ENCODE measurements at regions not wholly inside any gene's neighbourhood (a gene's known extent, or its start where the extent isn't known, plus 50 kb on each side); places are given as distances from the start of the nearest gene placed in this dataset.
"Not testable (repeated sequence)": the region's sequence is repeated elsewhere in the genome, so short reads cannot be mapped to it uniquely, and the experiment has no call there.

- DNase-seq, result no peak
These were observed 136.8 kb upstream of the TBX3 start for GRCh38 chr12:114820796-114821195.

- DNase-seq, result no peak
These were observed 133.8 kb upstream of the TBX3 start for GRCh38 chr12:114817571-114818425.

- DNase-seq, result no peak
These were observed 131.2 kb upstream of the TBX3 start for GRCh38 chr12:114815026-114815795.

GRCh38 chr12:114812858-114813761 lies 129.1 kb upstream of the TBX3 start:
- DNase-seq, result no peak

GRCh38 chr12:114812384-114812783 lies 128.4 kb upstream of the TBX3 start:
- DNase-seq, result no peak

GRCh38 chr12:114809097-114809496 lies 125.1 kb upstream of the TBX3 start:
- no peak for DNase-seq

- not testable (repeated sequence) for DNase-seq
These were observed 117.4 kb upstream of the TBX3 start for GRCh38 chr12:114801381-114801780.

GRCh38 chr12:114800566-114800965 lies 116.6 kb upstream of the TBX3 start:
- not testable (repeated sequence) for DNase-seq

GRCh38 chr12:114799574-114800487 lies 115.9 kb upstream of the TBX3 start:
- no peak for DNase-seq

- no peak for DNase-seq
These were observed 110.1 kb upstream of the TBX3 start for GRCh38 chr12:114794049-114794558.

GRCh38 chr12:114790276-114790675 lies 106.3 kb upstream of the TBX3 start:
- no peak for DNase-seq

- DNase-seq, result no peak
These were observed 105.8 kb upstream of the TBX3 start for GRCh38 chr12:114789821-114790220.

GRCh38 chr12:114789276-114789675 lies 105.3 kb upstream of the TBX3 start:
- DNase-seq, result no peak

GRCh38 chr12:114784526-114784925 lies 100.6 kb upstream of the TBX3 start:
- no peak for DNase-seq

- no peak for DNase-seq
These were observed 99.2 kb upstream of the TBX3 start for GRCh38 chr12:114783089-114783618.

GRCh38 chr12:114780746-114781399 lies 96.9 kb upstream of the TBX3 start:
- no peak for DNase-seq

GRCh38 chr12:114779647-114780046 lies 95.7 kb upstream of the TBX3 start:
- no peak for DNase-seq

GRCh38 chr12:114779186-114779585 lies 95.2 kb upstream of the TBX3 start:
- no peak for DNase-seq

GRCh38 chr12:114776731-114777442 lies 92.9 kb upstream of the TBX3 start:
- no peak for DNase-seq

GRCh38 chr12:114774699-114775098 lies 90.7 kb upstream of the TBX3 start:
- DNase-seq, result no peak

All from GOT3 (cell line).